ENCODE measurements at regions not wholly inside any gene's neighbourhood (a gene's known extent, or its start where the extent isn't known, plus 50 kb on each side); places are given as distances from the start of the nearest gene placed in this dataset.

DNA sequence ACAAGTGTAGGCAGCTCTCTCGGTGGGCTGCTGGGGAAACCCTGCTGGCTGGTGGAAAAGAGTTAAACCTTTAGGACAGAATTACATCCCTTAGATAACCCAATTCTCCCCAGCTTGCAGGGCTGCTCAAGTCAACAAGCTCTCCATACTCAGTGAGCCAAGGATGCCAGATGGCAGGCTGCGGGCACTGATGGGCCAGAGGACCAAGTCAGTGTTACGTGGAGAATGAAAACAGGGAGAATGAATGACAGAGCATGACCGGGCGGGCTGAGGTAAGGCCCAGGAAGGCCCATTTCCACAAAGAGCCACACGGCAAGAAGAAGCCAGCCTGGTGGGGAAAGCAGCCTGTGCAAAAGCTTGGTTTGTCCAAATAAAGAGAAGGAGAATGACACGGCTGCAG lies 58.7 kb upstream of the CD93 start:
- no peak for TF ChIP-seq CTCF (conservative IDR thresholded peaks at IDR 0.05)
- TF ChIP-seq ZFX (IDR thresholded peaks at IDR 0.05): no peak
